Panc1 (cell line): ENCODE measurements at regions not wholly inside any gene's neighbourhood (a gene's known extent, or its start where the extent isn't known, plus 50 kb on each side); places are given as distances from the start of the nearest gene placed in this dataset.

Experiments used
- ATAC-seq: fragments of 200-7000 bp; cut with Tn5 transposase; 2 replicates; pipeline ENCODE4 v1.9.1; 2020; ENCODE audit warnings: mild to moderate bottlenecking, moderate library complexity
- BruUV-seq: library from RNA; stranded (reverse); fragments of 400-500 nt; replicated peaks from 2 replicates; lab custom pipeline; 2021; lab: Mats Ljungman, UMichigan
- CTCF ChIA-PET: fragments of 300-600 bp; sonication (Branson Sonifier 250); formaldehyde crosslinking; loops from one replicate; lab custom pipeline; 2022; ENCODE audit warnings: antibody characterized with exemption; lab: Charles Lee
- POLR2A ChIA-PET: fragments of 300-600 bp; sonication (Branson Sonifier 250); formaldehyde crosslinking; loops from one replicate; lab custom pipeline; 2022; ENCODE audit warnings: antibody characterized with exemption; lab: Charles Lee
- DNase-seq: peaks from one replicate; pipeline ENCODE4 v3.0.0-alpha.2; 2010; ENCODE audit warnings: low read depth, low spot score
- H3K27ac ChIP-seq: 2 replicates; pipeline ENCODE4 v1.5.1; 2011; ENCODE audit warnings: mild to moderate bottlenecking, low read length, inconsistent platforms
- H3K27me3 ChIP-seq: fragments of 200-500 bp; sonication (Bioruptor generic); 2 replicates; pipeline ENCODE4 v1.6.0; 2014; ENCODE audit warnings: low read length, inconsistent platforms; ENCODE audit not compliant: control insufficient read depth, insufficient read depth
- H3K36me3 ChIP-seq: fragments of 200-500 bp; sonication (Bioruptor generic); 2 replicates; pipeline ENCODE4 v1.5.1; 2014; ENCODE audit warnings: inconsistent platforms, mild to moderate bottlenecking, low read length, moderate library complexity; ENCODE audit not compliant: control insufficient read depth, insufficient read depth
- H3K4me1 ChIP-seq: 2 replicates; pipeline ENCODE4 v1.5.1; 2011; ENCODE audit warnings: inconsistent platforms, mild to moderate bottlenecking, low read length, moderate library complexity; ENCODE audit not compliant: control insufficient read depth, insufficient read depth
- H3K4me3 ChIP-seq, 2 experiments: 2 replicates each; pipeline ENCODE4 v1.5.1; 2011 to 2012; ENCODE audit warnings: low read depth in 2 of 2, low read length in 2 of 2, mild to moderate bottlenecking in 2 of 2, inconsistent platforms in 1 of 2, moderate library complexity in 1 of 2
- H3K9me3 ChIP-seq: fragments of 200-500 bp; sonication (Bioruptor generic); 2 replicates; pipeline ENCODE4 v1.5.1; 2014; ENCODE audit warnings: low read depth, mild to moderate bottlenecking, inconsistent platforms, low read length, moderate library complexity; ENCODE audit not compliant: control insufficient read depth, insufficient read depth
- POLR2AphosphoS5 ChIP-seq: IDR thresholded peaks from 2 replicates; pipeline ENCODE4 v1.6.1; 2012; ENCODE audit warnings: mild to moderate bottlenecking, low read depth, low read length, moderate library complexity
- REST ChIP-seq, 2 experiments: IDR thresholded peaks; 2 replicates each; pipeline ENCODE4 v1.6.1; 2011 to 2012; ENCODE audit warnings: low read depth in 2 of 2, control low read depth in 1 of 2, low read length in 1 of 2, mild to moderate bottlenecking in 1 of 2, moderate library complexity in 1 of 2; ENCODE audit not compliant: insufficient read depth in 1 of 2
- SIN3A ChIP-seq: IDR thresholded peaks from 2 replicates; pipeline ENCODE4 v1.6.1; 2012; ENCODE audit warnings: low read depth, mild to moderate bottlenecking, low read length, moderate library complexity, borderline replicate concordance; ENCODE audit not compliant: insufficient read depth
- TCF7L2 ChIP-seq: IDR thresholded peaks from 2 replicates; pipeline ENCODE4 v1.6.1; 2011; ENCODE audit warnings: mild to moderate bottlenecking, low read depth, low read length, inconsistent platforms
- in situ Hi-C: cut with HindIII; loops from 2 replicates; pipeline ENCODE4 v1.10.0; 2016; ENCODE audit warnings: low sequenced_read_pairs, low pct_unique_long_range_greater_than_20kb
- intact Hi-C: fragments of 100-400 bp; cut with micrococcal nuclease; formaldehyde crosslinking; loops from one replicate; pipeline ENCODE4 v1.10.0; 2022; ENCODE audit not compliant: unreplicated experiment
- TF ChIP-seq, protein P1 (sequence below): fragments of 450-650 bp; IDR thresholded peaks from 2 replicates; pipeline ENCODE4 v1.5.1; 2017; ENCODE audit warnings: mild to moderate bottlenecking

DNA sequence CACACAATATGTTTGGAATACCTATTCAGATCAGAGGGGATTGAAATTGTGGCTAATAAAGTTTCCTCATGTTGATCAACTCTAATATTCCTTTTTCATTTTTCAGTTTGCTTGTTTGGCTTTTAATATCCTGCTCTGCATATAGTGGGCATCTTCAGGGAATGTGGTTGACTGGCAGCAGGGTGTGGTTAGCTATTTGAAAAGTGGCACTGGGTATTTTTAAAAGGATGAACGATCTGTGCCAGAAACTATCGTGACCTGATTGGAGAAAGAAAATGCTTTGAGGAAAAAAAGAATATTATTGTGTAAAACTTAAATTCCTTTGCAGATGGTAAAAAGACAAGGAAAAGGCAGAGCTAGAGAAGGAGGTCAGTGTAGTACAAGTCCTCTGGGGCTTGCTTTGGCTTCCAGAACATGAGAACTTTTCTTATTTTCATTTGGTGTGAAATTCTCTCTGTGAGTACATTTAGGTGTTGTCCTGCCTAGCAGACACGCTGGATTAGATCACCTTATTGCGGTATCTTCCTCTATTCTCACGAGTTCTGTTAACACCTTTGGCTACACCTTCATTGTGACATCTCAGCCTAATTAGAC is 329.7 kb upstream of the SNX7 start:
- POLR2A ChIA-PET = no interaction called here
- intact Hi-C loops (no loop called here), in situ Hi-C loops (no loop called here)
- CTCF ChIA-PET = no interaction called here
- Histone ChIP-seq H3K4me1 (no peaks in the 10 kb centered on the region; the same call in 1 of the 2 replicates), H3K27ac (peak overlapping the region; percentile 65; the same call in 1 of the 2 replicates), H3K36me3 (no peaks in the 10 kb centered on the region), H3K27me3 (no peaks in the 10 kb centered on the region), H3K4me3 (no peak overlapping the region), H3K9me3 (no peaks in the 10 kb centered on the region)
- TF ChIP-seq SIN3A = no peak
- TF ChIP-seq, protein P1, sequence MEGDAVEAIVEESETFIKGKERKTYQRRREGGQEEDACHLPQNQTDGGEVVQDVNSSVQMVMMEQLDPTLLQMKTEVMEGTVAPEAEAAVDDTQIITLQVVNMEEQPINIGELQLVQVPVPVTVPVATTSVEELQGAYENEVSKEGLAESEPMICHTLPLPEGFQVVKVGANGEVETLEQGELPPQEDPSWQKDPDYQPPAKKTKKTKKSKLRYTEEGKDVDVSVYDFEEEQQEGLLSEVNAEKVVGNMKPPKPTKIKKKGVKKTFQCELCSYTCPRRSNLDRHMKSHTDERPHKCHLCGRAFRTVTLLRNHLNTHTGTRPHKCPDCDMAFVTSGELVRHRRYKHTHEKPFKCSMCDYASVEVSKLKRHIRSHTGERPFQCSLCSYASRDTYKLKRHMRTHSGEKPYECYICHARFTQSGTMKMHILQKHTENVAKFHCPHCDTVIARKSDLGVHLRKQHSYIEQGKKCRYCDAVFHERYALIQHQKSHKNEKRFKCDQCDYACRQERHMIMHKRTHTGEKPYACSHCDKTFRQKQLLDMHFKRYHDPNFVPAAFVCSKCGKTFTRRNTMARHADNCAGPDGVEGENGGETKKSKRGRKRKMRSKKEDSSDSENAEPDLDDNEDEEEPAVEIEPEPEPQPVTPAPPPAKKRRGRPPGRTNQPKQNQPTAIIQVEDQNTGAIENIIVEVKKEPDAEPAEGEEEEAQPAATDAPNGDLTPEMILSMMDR = no peak
- TF ChIP-seq POLR2AphosphoS5 = no peak
- TF ChIP-seq REST (IDR thresholded peaks at IDR 0.05; ENCODE audit: insufficient read depth in 1 of 2, low read depth in 2 of 2, low read length in 1 of 2) = no peak
- no peak for TF ChIP-seq TCF7L2
- DNase-seq = no peak
- no peak for ATAC-seq
- BruUV-seq = no TSS peak

DNA sequence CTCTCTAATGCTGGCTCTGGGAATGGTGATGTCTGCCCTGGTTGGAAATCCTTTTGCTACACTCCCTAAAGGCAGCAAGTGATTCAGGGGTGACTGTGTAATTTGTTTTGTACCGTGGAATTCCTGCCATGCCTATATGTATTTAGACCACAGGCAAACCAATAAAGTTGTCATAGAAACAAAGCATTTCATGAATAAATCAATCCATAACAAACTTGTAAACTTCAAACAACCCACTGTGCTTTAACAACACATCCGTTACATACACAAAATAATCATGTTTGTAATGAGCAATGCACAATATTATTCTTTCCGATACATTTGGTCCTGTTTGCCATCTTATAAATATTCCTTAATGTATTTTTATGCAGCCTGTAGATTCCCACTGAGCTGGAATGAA is 330.3 kb upstream of the SNX7 start:
- Histone ChIP-seq H3K4me3 (no peak overlapping the region), H3K27ac (peak overlapping the region; percentile 65; the same call in 1 of the 2 replicates), H3K27me3 (no peaks in the 10 kb centered on the region), H3K36me3 (no peaks in the 10 kb centered on the region), H3K9me3 (no peaks in the 10 kb centered on the region), H3K4me1 (no peaks in the 10 kb centered on the region; the same call in 1 of the 2 replicates)
- DNase-seq = no peak
- no TSS peak for BruUV-seq
- in situ Hi-C loops = no loop called here
- CTCF ChIA-PET = no interaction called here
- TF ChIP-seq, protein P1 = no peak
- TF ChIP-seq SIN3A (no peak), REST (IDR thresholded peaks at IDR 0.05; ENCODE audit: insufficient read depth in 1 of 2, low read depth in 2 of 2, low read length in 1 of 2) (no peak), TCF7L2 (peak; percentile 92), POLR2AphosphoS5 (peak; percentile 51; the same call in 1 of the 2 replicates)
- POLR2A ChIA-PET = no interaction called here
- peak; percentile 89 for ATAC-seq
- intact Hi-C loops = no loop called here
